HG02610 (cell line): ENCODE measurements at regions not wholly inside any gene's neighbourhood (a gene's known extent, or its start where the extent isn't known, plus 50 kb on each side); places are given as distances from the start of the nearest gene placed in this dataset.
"Not testable (repeated sequence)": the region's sequence is repeated elsewhere in the genome, so short reads cannot be mapped to it uniquely, and the experiment has no call there.

Experiments used
- ATAC-seq: cut with Tn5 transposase; IDR thresholded peaks from one replicate; pipeline ENCODE4 v1.9.1; 2021; ENCODE audit warnings: mild to moderate bottlenecking, moderate library complexity; ENCODE audit not compliant: unreplicated experiment

DNA sequence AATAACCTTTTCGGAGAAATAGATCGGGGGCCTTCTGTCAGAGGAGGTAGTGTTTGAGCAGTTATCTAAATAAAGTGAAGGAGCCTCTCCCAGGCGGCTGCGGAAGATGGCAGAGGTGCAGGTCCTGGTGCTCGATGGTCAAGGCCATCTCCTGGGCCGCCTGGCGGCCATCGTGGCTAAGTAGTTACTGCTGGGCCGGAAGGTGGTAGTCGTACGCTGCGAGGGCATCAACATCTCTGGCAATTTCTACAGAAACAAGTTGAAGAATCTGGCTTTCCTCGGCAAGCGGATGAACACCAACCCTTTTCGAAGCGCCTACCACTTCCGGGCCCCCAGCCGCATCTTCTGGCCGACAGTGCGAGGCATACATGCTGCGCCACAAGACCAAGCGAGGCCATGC, 186.1 kb downstream of the KTN1 start:
- ATAC-seq = no peak

DNA sequence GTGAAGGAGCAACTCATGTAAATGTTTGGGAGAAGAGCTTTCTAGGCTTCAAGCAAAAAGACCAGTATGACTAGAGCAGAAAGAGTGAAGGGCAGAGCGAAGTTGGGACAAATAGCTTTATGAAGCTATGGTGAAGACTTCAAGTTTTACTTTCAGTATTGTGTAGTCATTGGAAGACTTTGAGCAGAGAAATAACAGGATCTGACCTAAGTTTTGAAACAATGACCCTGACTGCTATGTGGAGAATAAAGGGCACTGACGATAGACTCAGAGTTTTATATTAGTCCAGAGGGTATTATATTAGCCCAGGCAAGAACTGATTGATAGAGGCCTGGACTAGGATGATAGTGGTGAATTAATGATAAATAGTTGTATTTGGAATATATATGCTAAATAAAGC, 187.3 kb downstream of the KTN1 start:
- ATAC-seq = no peak

DNA sequence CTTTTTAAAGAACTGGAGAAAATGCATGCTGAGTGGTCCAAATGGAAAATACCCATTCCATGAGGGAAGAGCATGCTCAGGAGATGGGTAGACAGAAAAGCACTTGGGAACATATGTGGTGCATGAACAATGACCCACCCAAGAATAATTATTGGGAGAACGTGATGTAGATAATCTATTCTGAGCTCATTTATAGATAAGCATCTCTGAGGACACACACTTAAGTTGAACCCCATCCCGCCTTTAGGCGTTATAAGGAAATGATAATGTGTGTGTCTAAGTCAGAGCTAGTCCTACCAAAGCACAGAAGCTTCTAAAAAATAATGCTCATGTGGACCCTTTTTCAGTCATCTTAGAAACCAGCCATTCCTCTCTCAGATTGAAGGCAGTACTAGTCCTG, 189.9 kb downstream of the KTN1 start:
- no peak for ATAC-seq

DNA sequence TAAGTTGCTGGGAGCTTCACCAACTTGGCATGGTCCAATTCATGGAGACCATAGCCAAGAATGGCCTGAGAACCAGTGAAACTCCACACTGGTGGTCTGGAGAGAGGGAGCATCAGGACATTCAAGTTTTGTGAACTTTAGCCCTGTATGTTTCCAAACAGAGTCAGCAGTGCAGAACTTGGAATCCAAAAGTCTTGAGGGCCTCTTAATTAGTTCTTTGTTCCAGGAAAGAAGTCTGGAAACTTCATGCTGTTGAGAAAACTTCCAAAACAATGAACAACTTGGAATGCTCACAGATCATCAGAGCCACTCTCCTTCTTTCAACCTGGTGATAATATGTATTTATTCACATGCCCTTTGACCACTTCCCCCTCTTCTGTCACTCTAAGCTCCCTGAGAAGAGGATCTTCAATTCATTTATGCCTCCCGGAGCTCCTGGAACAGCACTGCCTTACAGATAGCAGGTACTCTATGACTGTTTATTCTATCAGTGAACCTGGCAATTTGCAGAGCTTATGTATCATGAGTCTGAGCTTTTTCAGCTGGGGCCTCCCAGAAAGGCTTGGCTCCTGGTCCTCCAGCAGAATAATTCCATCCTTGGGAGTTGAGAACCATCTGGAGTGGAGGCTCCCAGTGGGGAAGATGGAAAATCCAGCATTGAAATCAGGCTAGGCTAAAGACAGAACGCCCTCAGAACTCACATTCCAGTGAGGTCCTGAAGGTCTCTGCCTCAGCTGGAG, 191.4 kb downstream of the KTN1 start:
- ATAC-seq = no peak

DNA sequence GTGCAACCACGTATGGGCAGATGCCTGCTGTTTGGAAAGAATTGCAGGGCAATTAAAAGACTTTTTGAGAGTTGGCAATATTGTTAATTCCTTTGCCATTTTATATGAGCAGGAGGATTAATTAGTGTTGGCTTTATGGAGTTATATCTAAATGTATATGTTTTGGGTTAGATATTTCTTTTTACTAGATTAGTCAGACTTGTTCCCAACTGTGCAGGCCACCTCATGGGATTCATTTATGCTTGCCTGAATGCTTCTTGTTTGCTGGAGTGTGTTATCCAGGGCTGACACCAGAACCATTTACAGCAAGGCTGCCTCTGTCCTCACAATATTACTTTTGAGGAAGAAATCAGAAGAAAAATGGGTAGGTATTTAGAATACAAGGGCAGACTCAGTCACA, 192.5 kb downstream of the KTN1 start:
- ATAC-seq = no peak

DNA sequence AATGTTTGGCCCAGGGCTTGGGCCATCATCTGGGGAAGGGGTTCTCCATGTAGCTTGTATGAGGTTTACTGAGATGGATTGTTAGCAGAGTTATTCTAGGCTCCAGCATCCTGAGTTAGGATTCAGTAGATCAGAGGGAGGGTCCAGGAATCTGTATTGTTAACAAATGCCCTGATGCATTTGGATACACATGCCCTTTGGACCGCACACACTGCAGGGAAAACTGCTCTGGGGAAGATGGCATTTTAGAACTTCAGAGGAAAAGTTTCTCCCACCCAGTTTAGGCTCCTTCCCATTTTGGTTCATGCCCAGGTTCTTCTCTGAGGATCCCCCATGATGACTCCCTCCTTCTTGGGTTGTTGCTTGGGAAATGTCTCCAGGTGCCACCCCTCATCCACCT, 193.3 kb downstream of the KTN1 start:
- no peak for ATAC-seq

DNA sequence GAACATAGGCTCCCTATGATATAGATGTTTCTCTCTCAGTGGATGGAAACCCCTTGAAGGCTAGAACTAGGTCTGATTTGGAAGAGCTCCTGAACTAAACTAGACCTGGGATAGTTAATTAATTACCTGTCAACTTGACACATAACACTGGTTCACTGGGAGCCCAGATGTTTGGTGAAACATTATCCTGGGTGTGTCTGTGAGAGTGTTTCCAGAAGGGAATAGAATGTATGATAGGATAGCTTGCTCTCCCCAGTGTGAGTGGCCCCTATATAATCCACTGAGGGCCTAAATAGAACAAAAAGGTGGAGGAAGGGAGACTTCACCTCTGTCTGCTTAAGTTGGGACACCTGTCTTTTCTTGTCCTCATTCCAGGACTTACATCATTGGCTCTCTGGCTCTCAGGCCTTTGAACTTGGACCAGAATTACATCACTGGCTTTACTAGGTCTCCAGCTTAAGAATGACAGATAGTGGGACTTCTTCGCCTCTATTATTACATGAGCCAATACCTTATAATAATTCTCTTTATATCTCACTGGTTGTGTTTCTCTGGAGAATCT, 194.1 kb downstream of the KTN1 start:
- no peak for ATAC-seq

DNA sequence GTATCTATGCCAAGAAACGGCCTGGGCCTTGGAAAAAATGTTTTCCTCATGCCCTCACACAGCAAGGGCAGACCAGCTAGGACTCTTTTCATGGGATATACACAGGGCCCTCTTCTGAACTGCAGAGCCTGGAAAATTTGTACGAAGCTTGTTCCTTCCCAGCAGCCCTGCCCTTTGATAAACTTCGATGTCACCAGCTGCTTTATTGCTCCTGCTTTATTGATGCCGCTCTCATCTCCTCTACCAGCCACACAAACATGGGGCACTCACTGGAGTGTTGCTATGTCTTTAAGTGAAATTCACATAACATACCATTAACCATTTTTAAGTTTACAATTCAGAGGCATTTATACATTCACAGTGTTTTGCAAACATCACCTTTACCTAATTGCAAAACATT, 197.9 kb downstream of the KTN1 start:
- ATAC-seq = no peak

DNA sequence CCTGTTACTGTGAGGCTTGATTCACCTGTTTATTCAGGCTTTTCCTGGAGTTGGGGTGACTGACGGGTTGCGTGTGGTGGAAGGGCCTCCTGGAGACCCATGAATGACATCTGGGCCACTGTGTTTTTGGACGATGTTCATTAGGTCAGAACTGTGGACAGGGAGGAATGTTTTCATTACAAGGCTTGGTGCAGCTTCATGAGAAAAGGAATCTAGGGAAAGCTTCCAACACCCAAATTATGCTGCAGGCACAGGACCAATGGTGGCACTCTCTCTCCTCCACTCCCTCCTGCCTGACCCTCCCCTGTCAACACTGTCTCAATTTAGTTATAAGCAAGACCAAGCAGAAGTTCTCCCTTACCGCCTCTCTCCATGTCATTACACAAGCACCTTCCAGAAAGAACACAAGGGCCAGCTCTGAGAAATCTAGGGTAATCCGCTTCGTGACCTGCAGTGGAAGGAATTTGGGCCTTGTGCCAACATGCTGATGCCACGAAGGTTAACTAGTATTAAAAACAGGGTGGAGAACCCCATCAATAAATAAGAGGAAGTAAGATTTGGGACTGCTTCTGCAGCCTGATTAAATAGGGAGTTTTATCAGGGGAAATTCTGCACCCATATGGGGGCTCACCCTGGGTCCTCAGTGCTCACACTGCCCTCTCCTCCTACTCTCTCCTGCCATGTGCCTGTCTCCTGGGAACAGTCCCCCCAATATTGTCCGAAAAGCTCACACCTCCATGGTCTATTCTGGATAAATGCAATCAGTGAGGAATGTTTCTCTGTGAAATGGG, 200.3 kb downstream of the KTN1 start:
- ATAC-seq = no peak

DNA sequence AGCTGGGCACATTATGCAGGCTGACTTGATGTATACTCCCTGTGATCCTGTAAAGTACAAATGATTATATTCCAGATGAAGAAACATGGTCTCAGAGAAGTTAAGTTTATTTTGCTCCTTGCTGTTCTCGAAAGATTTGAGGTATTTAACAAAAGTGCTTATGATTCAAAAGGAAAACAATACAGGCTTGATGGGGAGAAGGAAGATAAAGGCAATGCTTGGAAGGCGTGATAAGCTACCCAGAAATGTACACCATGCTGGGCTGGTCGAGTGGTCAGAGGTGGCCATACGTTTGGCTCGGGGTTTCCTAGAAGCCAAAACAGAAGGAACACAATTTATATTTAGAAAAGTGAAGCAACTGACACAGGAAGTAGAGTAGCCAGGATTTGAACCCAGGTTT, 201.0 kb downstream of the KTN1 start:
- ATAC-seq = no peak

DNA sequence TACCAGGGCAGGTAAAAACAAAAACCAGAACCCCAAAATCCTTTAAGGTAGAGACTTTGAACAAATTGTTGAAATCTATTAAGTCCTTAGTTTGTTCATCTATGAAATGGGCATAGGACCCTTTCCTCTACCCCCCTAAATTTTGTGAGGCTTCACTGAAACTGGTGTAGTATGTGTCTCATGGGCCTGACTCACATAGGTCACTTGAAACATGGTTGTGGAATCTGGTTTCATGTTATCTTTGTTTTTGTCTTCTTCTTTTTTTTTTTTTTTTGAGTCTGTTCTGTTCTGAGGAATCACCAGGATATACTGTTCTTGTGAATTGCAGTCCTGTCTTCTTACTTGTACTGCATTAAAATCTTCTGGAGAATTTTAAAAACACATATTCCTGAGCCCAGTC, 202.2 kb downstream of the KTN1 start:
- ATAC-seq = no peak

DNA sequence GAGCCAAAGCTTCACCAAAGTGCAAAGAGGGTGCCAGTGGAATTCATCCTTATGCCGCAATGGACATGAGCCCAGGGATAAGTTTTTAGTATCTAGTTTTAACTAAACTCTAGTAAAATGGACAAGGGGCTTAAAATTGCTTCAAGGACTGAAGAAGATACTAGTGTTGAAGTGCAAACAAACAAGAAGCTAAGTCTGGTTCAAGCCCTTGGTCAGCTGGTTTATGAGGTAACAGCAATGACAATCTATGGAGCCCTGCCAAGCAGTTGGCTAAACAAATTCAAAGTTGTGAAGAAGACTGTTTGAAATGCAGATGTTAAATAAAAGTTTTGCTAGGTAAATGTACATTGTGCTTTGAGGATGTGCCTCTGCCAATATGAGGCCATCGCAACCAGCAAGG, 209.4 kb downstream of the KTN1 start:
- no peak for ATAC-seq

DNA sequence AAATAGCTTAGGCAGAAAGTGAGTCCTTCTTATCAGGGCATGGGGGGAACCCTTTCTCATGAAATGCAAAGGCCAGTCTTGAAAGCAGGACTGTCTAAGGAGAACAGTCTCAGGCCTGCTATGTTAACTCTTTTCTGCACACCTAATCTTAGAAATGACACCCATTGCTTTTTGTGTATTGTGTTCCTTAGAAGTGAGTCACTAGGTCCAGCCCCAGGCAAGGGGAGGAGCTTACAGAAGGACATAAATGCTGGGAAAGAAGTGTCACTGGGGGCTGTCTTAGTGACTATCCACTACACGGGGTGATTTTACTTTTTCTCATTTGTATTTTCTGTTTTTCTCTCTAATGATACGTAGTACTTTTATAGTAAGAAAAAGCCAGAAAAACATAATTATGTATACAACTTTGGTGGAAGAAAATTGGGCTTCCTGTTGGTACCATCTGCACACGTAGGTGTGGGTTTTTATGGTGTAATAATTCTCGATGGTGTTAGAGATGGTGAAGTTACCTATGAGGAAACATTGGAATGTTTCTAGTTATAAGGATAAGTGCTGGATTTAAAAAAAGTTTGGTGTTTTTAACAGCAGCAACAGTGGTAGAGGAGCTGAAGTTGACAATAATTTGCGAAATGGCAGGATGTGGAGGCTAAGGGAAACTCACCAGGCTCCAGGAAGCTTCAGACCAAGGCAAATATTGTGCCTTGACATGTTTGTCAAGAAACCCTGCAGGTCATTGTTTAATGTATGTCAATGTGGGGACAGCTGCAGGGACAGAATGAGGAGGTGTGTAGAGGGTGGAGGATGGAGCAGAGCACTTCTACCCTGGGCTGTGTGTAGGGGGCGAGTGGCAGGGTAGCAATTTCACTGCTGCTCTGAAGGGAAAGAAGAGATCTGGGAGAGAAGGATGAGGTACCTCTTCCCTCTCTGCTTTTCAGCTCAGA, 214.9 kb downstream of the KTN1 start:
- no peak for ATAC-seq

DNA sequence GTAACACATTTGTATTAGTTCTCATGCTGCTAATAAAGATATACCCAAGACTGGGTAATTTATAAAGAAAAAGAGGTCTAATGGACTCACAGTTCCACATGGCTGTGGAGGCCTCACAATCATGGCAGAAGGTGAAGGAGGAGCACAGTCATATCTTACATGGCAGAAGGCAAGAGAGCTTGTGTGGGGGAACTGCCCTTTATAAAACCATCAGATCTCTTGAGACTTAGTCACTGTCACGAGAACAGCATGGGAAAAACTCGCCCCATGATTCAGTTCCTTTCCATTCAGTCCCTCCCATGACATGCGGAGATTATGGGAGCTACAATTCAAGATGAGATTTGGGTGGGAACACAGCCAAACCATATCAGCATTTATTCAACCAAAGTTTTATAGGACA, 216.5 kb downstream of the KTN1 start:
- ATAC-seq = not testable (repeated sequence)

DNA sequence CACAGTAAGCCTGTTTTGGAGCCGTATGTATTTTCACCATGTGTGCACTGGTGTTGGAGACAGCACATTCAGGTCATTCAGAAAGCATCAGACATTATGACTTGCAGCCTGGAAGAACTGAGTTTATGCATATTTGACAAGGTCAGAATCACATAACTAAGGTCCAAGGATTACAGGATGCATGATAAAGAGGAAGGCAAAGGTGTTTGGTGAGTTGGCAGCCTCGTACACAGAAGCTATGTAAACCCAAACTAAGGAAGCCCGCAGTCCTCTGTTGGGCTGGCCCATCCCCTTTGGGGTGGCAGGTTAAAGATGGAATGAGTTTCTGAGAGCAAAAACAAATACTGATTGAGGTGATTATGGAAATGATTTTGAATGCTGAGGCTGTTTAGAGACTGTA, 218.4 kb downstream of the KTN1 start:
- no peak for ATAC-seq

DNA sequence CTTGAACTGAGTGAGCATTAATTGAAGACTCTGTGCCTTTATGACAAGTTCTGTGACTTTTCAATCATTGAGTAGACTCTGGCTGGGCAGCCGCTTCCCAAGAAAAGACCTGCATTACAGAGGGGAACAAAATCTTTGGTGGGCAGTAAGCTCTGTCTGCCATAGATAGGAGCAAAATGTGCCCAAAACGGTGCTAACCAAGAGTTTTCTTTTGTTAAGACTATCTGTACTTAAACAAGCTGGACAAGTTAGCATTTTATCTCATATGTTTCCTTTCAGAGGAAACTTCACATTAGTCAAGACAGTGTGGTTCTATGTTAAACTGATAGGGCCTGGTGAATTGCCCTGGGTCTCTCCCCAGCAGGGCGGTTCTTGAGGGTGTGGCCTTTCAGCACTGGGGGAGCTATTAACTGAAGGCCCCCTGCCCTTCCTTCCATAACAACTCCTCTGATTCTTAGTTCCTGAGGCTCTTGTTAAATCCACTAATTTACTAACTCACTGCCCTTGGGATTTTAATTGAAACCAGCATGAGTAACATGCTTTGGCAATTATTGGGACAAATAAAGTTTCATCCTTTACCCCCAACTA, 219.6 kb downstream of the KTN1 start:
- ATAC-seq = no peak

DNA sequence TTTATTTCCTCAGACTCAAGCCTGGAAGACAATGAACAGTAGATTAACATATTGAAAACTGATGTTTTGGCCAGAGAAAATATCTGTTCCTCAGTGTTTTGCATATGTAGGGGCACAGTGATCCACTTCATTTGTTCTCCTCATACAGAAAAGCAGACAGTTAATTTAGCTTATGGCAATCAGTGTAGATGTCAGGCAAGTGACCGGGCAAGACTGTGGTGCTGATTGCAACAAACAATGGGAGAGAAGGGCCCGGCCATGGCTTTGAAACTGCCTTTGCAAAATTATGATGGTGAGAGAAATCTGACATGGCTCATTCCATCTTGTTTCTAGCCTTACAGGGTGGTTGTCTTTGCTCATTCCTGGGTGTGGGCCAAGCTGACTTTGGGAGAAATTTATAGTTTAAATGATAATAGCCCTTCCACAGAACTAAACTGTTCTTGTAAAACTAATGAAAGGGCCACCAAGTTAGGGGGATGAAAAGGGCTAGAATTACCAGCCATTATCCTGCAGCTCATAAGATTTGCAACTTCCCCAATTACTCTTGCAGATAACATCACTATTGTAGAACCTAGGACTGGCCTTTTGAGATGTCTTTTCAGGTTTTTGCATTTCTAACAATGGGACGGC, 220.3 kb downstream of the KTN1 start:
- no peak for ATAC-seq

DNA sequence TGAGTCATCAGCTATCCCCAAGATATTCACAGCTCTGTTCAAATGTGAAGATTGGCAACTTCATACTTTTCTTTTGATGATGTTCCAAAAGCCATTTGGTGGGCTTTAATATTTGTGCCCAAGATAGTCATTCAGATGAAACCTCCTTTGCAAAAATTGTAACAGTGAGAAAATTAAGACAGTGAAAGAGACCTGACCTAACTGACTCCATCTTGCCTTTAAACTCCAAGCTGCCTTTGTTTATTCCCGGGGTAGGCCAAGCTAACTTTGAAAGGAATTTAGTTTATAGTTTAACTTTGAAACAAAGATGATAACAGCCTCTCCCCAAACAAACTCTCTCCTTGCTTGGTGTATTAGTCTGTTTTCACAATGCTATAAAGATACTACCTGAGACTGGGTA, 221.1 kb downstream of the KTN1 start:
- no peak for ATAC-seq

DNA sequence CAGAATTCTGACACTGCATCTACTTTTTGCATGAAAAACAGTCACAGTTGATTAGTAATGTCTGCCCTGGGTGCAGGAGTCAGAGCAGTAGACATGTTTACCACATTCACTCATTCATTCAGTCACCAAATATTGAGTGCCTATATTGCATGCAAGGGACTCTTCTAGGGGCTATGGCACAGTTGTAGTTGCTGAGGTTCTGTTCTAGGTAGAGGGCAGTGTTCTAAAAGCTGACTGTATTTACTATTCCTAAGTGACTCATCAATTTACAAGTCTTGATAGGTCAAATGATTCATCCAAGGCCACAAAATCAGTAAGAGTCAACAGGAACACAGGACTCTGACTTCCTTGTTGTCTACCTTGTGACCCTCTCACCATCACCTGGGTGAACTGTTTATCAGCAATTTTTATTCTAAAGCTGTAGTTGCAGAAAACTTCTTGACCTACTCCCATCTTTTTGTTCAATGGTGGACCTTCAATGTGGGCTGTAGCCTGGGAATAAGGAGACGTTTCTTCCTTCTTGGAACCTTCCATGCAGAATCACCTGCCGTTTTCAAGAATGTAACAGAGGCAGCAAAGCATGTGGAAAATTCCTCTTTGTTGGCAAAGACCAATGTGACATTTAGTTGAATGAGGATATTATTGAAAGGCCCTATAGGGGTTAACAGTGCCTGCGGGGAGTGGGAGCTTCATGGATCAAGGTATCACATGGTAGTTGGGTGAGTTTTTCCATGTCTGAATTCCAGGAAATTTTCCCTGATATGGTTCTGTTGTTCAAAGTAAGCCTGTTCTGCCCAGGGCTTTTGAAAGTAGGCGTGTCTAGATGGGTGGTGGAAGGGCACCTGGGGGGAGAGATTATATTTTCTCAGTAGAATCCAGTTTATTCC, 223.2 kb downstream of the KTN1 start:
- ATAC-seq = no peak
